CD4-positive, alpha-beta T cell treated with Interferon alpha-2 for 1 hour (primary cell): ENCODE measurements at regions not wholly inside any gene's neighbourhood (a gene's known extent, or its start where the extent isn't known, plus 50 kb on each side); places are given as distances from the start of the nearest gene placed in this dataset.
"Not testable (repeated sequence)": the region's sequence is repeated elsewhere in the genome, so short reads cannot be mapped to it uniquely, and the experiment has no call there.

Experiments used
- DNase-seq, 2 donors: peaks; one replicate each; pipeline ENCODE4 v3.0.0-alpha.2; 2020 to 2022

GRCh38 chr2:59856391-59856790 is 697.1 kb downstream of the BCL11A start:
- no peak for DNase-seq

- no peak for DNase-seq
Measured at GRCh38 chr2:59853032-59853431, 700.4 kb downstream of the BCL11A start.

GRCh38 chr2:59851836-59852475 is 701.5 kb downstream of the BCL11A start:
- no peak for DNase-seq

- DNase-seq, result no peak
Measured at GRCh38 chr2:59850554-59850953, 702.9 kb downstream of the BCL11A start.

GRCh38 chr2:59833941-59834340 is 719.5 kb downstream of the BCL11A start:
- DNase-seq, result no peak

GRCh38 chr2:59830601-59831000 is 722.9 kb downstream of the BCL11A start:
- DNase-seq, result no peak

GRCh38 chr2:59827677-59828076 is 725.8 kb downstream of the BCL11A start:
- DNase-seq, result no peak

- no peak for DNase-seq
Measured at GRCh38 chr2:59826177-59826576, 727.3 kb downstream of the BCL11A start.

GRCh38 chr2:59824314-59824713 is 729.1 kb downstream of the BCL11A start:
- no peak for DNase-seq

- DNase-seq, result no peak
Measured at GRCh38 chr2:59816075-59816474, 737.4 kb downstream of the BCL11A start.

- not testable (repeated sequence) for DNase-seq
Measured at GRCh38 chr2:59810283-59810682, 743.2 kb downstream of the BCL11A start.

- DNase-seq, result no peak
Measured at GRCh38 chr2:59806486-59806885, 747.0 kb downstream of the BCL11A start.

- no peak for DNase-seq
Measured at GRCh38 chr2:59804732-59805131, 748.7 kb downstream of the BCL11A start.

GRCh38 chr2:59803586-59803985 is 749.9 kb downstream of the BCL11A start:
- no peak for DNase-seq

- no peak for DNase-seq
Measured at GRCh38 chr2:59798687-59799232, 754.7 kb downstream of the BCL11A start.

GRCh38 chr2:59791004-59791618 is 762.3 kb downstream of the BCL11A start:
- no peak for DNase-seq

GRCh38 chr2:59790186-59791003 is 763.1 kb downstream of the BCL11A start:
- DNase-seq, result no peak

GRCh38 chr2:59789523-59789922 is 763.9 kb downstream of the BCL11A start:
- DNase-seq, result no peak

- no peak for DNase-seq
Measured at GRCh38 chr2:59787095-59787494, 766.4 kb downstream of the BCL11A start.

- DNase-seq, result no peak
Measured at GRCh38 chr2:59786684-59787083, 766.8 kb downstream of the BCL11A start.

- no peak for DNase-seq
Measured at GRCh38 chr2:59779571-59779970, 773.9 kb downstream of the BCL11A start.

- DNase-seq, result no peak
Measured at GRCh38 chr2:59777120-59777519, 776.3 kb downstream of the BCL11A start.

GRCh38 chr2:59776726-59777008 is 776.8 kb downstream of the BCL11A start:
- no peak for DNase-seq

- no peak for DNase-seq
Measured at GRCh38 chr2:59774821-59775433, 778.5 kb downstream of the BCL11A start.
